ENCODE measurements at regions not wholly inside any gene's neighbourhood (a gene's known extent, or its start where the extent isn't known, plus 50 kb on each side); places are given as distances from the start of the nearest gene placed in this dataset.

GRCh38 chr18:24964216-24964615 lies 387.8 kb downstream of the ZNF521 start:
- TF ChIP-seq REST (IDR thresholded peaks at IDR 0.05; ENCODE audit: insufficient read depth in 1 of 2, low read depth in 2 of 2, low read length in 2 of 2) (no peak), TAF1 (IDR thresholded peaks at IDR 0.05; ENCODE audit: borderline replicate concordance, insufficient read depth, low read length) (no peak), POLR2AphosphoS5 (IDR thresholded peaks at IDR 0.05; ENCODE audit: low read depth, low read length) (no peak)
